ENCODE measurements at regions not wholly inside any gene's neighbourhood (a gene's known extent, or its start where the extent isn't known, plus 50 kb on each side); places are given as distances from the start of the nearest gene placed in this dataset.

GRCh38 chr9:86822006-86822801, 125.1 kb downstream of the GAS1 start:
- no peak for TF ChIP-seq CTCF (IDR thresholded peaks at IDR 0.05 in 8 of 11, conservative IDR thresholded peaks at IDR 0.05 in 3 of 11)
- TF ChIP-seq POLR2A (IDR thresholded peaks at IDR 0.05), result no peak
- TF ChIP-seq POLR2AphosphoS5 (IDR thresholded peaks at IDR 0.05), result no peak

Data from spleen (tissue), 7 donors.